K562 (cell line): ENCODE measurements at regions not wholly inside any gene's neighbourhood (a gene's known extent, or its start where the extent isn't known, plus 50 kb on each side); places are given as distances from the start of the nearest gene placed in this dataset.

Experiments
- ATAC-seq: fragments of 200-7000 bp; cut with Tn5 transposase; 3 replicates; pipeline ENCODE4 v1.9.1; 2020; ENCODE audit warnings: moderate library complexity
- BruUV-seq: library from RNA; stranded (reverse); fragments of 400-500 nt; replicated peaks from 2 replicates; lab custom pipeline; 2021; lab: Mats Ljungman, UMichigan
- CTCF ChIA-PET: fragments of 300-600 bp; formaldehyde crosslinking; extraction: SDS; loops from one replicate; lab custom pipeline; 2021; ENCODE audit warnings: low intra/inter-chr PET ratio; lab: Yijun Ruan, JAX
- POLR2A ChIA-PET: fragments of 300-600, 350-650 bp; sonication (Branson Sonifier 250); formaldehyde crosslinking; extraction: SDS; loops from one replicate; lab custom pipeline; 2021; ENCODE audit warnings: antibody characterized with exemption, inconsistent platforms; lab: Yijun Ruan, JAX
- DNase-seq, 4 experiments: peaks; one replicate each; pipeline versions ENCODE4 v3.0.0 to v3.0.0-alpha.2; 2011 to 2018; ENCODE audit warnings: low spot score in 3 of 4, mixed read lengths in 3 of 4; ENCODE audit errors: extremely low read depth in 1 of 4
- FAIRE-seq: peaks from 2 replicates; lab custom pipeline; 2011; peaks lifted over from hg19 to GRCh38; lab: Jason Lieb, UNC
- H2AFZ ChIP-seq: 2 replicates; pipeline ENCODE4 v1.6.0; 2011; ENCODE audit warnings: low read depth, low read length, control low read depth, inconsistent platforms
- H3K27ac ChIP-seq: fragments of 200-600 bp; 3 replicates; pipeline ENCODE4 v1.8.0; 2011; ENCODE audit warnings: low read depth, mild to moderate bottlenecking, control low read depth, inconsistent platforms, low read length, moderate library complexity, mixed read lengths; ENCODE audit errors: extremely low read depth
- H3K27me3 ChIP-seq, 2 experiments: fragments of 300-600 bp in 1 of 2; 2 replicates in 1 of 2; 3 replicates in 1 of 2; pipeline versions ENCODE4 v1.6.0 to v1.8.0; 2011; ENCODE audit warnings: inconsistent platforms in 2 of 2, low read length in 2 of 2, mild to moderate bottlenecking in 1 of 2, mixed read lengths in 1 of 2, moderate library complexity in 1 of 2; ENCODE audit not compliant: control insufficient read depth in 2 of 2, insufficient read depth in 2 of 2
- H3K36me3 ChIP-seq: fragments of 300-600 bp; 3 replicates; pipeline ENCODE4 v1.8.0; 2011; ENCODE audit warnings: mild to moderate bottlenecking, low read length, inconsistent platforms; ENCODE audit not compliant: control insufficient read depth, insufficient read depth
- H3K4me1 ChIP-seq, 2 experiments: fragments of 200-600 bp in 1 of 2; replicated peaks in 1 of 2; 2 replicates in 1 of 2; 3 replicates in 1 of 2; pipeline versions ENCODE4 v1.5.1 to v1.8.0; 2011; ENCODE audit warnings: inconsistent platforms in 2 of 2, low read length in 2 of 2, mild to moderate bottlenecking in 1 of 2, mixed read lengths in 1 of 2, moderate library complexity in 1 of 2; ENCODE audit not compliant: control insufficient read depth in 2 of 2, insufficient read depth in 2 of 2
- H3K4me2 ChIP-seq: 2 replicates; pipeline ENCODE4 v1.6.1; 2011; ENCODE audit warnings: low read length, control low read depth, inconsistent platforms, mixed read lengths; ENCODE audit not compliant: insufficient read depth
- H3K4me3 ChIP-seq: fragments of 200-600 bp; sonication (generic), shearing (Covaris generic); 2 replicates; pipeline ENCODE4 v1.5.1; 2016; ENCODE audit warnings: control low read depth, inconsistent platforms
- H3K79me2 ChIP-seq: fragments of 200-600 bp; 3 replicates; pipeline ENCODE4 v1.8.0; 2011; ENCODE audit warnings: low read length, inconsistent platforms; ENCODE audit not compliant: control insufficient read depth, insufficient read depth
- H3K9ac ChIP-seq, 2 experiments: 2 replicates each; pipeline versions ENCODE4 v1.6.0 to v1.6.1; 2011; ENCODE audit warnings: low read depth in 2 of 2, low read length in 2 of 2, control low read depth in 1 of 2, inconsistent platforms in 1 of 2, mild to moderate bottlenecking in 1 of 2, mixed read lengths in 1 of 2; ENCODE audit not compliant: insufficient read depth in 1 of 2
- H3K9me1 ChIP-seq: one replicate; pipeline ENCODE4 v1.6.0; 2011; ENCODE audit warnings: inconsistent platforms, mild to moderate bottlenecking, low read length, moderate library complexity; ENCODE audit not compliant: control insufficient read depth, insufficient read depth
- H3K9me3 ChIP-seq: replicated peaks from 2 replicates; pipeline ENCODE4 v1.5.1; 2011; ENCODE audit warnings: low read depth, low read length, inconsistent platforms; ENCODE audit not compliant: control insufficient read depth, insufficient read depth
- H4K20me1 ChIP-seq: replicated peaks from 2 replicates; pipeline ENCODE4 v1.6.1; 2011; ENCODE audit warnings: low read length, inconsistent platforms, mixed read lengths; ENCODE audit not compliant: control insufficient read depth, insufficient read depth
- NFXL1 ChIP-seq: fragments of 450-650 bp; formaldehyde crosslinking; IDR thresholded peaks from 2 replicates; pipeline ENCODE4 v1.4.0; 2021; ENCODE audit warnings: mild to moderate bottlenecking
- SIN3A ChIP-seq, 2 experiments: fragments of 150-350 bp in 1 of 2; IDR thresholded peaks; 2 replicates each; pipeline ENCODE4 v1.6.1; 2011 to 2016; ENCODE audit warnings: borderline replicate concordance in 2 of 2, low read depth in 2 of 2, low read length in 2 of 2, mild to moderate bottlenecking in 2 of 2, moderate library complexity in 2 of 2; ENCODE audit not compliant: control insufficient read depth in 1 of 2
- TEAD4 ChIP-seq, 2 experiments: sonication (generic) in 1 of 2; formaldehyde crosslinking in 1 of 2; IDR thresholded peaks; 2 replicates each; pipeline versions ENCODE4 v1.6.1 to v1.8.0; 2012 to 2022; ENCODE audit warnings: borderline replicate concordance in 1 of 2, inconsistent platforms in 1 of 2, low read length in 1 of 2, mild to moderate bottlenecking in 1 of 2, missing genetic modification reagents in 1 of 2
- TSC22D4 ChIP-seq: fragments of 450-650 bp; IDR thresholded peaks from 2 replicates; pipeline ENCODE4 v1.6.1; 2016; ENCODE audit warnings: missing genetic modification characterization, missing biosample characterization, control low read depth
- U2AF1 ChIP-seq: fragments of 200-400 bp; formaldehyde crosslinking; optimal IDR thresholded peaks from 2 replicates; pipeline ENCODE3; 2017; ENCODE audit warnings: mild to moderate bottlenecking, low read depth, low read length, moderate library complexity
- U2AF2 ChIP-seq: fragments of 200-400 bp; formaldehyde crosslinking; optimal IDR thresholded peaks from 2 replicates; pipeline ENCODE3; 2017; ENCODE audit warnings: low read depth, mild to moderate bottlenecking, low read length
- WGBS: fragments of 100-300 bp; shearing (Covaris generic); methylation state at CpG from one replicate; pipeline ENCODE4 v1.1.6; 2016; ENCODE audit warnings: low coverage, mixed read lengths; ENCODE audit not compliant: insufficient coverage; ENCODE audit errors: missing lambda C conversion rate; 5-methylcytosine and 5-hydroxymethylcytosine counted together
- in situ Hi-C: fragments of 300-500 bp; cut with MboI; formaldehyde crosslinking; loops from 4 replicates; pipeline ENCODE4 v1.15.0; 2018; ENCODE audit warnings: inconsistent platforms, mixed read lengths
- intact Hi-C: fragments of 100-400 bp; cut with micrococcal nuclease; formaldehyde crosslinking; loops from 2 replicates; pipeline ENCODE4 v1.14.2; 2022
- TF ChIP-seq, protein P1 (sequence below): fragments of 250-450 bp; sonication (Bioruptor Pico); IDR thresholded peaks from 2 replicates; pipeline ENCODE4 v1.8.0; 2021; ENCODE audit warnings: moderate library complexity, mild to moderate bottlenecking, inconsistent platforms
- TF ChIP-seq, protein P2 (sequence below): sonication (generic); formaldehyde crosslinking; IDR thresholded peaks from 2 replicates; pipeline ENCODE4 v1.8.1; 2022; ENCODE audit warnings: missing genetic modification reagents

DNA sequence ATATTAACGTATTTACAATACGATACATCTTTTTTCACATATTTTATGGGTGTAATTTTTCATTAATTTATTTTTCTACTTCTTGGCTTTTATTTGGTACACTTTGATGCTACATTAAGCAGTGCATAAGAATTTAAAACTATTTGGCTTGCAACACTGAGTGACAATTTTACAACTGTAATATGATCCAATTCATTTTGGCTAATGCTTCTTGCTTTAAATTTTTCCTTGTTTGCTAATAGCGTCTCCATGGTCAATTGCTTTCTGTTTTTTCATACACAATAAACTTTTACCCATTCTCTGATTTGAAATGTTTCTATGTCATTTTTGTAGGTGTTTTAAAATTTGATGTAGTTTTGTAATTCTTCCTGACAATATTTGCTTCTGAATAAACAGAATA, 773.2 kb downstream of the FAM181B start:
- intact Hi-C loops = no loop called here
- Histone ChIP-seq H3K9ac (no peak overlapping the region), H3K4me2 (no peak overlapping the region), H3K27ac (no peak overlapping the region), H3K4me1 (no peaks in the 10 kb centered on the region)
- DNase-seq = no peak
- CTCF ChIA-PET = no interaction called here
- in situ Hi-C loops = no loop called here
- 4% methylated on average over 3 of the region's 3 CpGs for WGBS
- TF ChIP-seq NFXL1 = no peak
- TF ChIP-seq TSC22D4 (tag) = no peak
- no peak for TF ChIP-seq TEAD4 (IDR thresholded peaks at IDR 0.05; ENCODE audit: low read length)
- no peak for TF ChIP-seq TEAD4 (CRISPR knock-in tag; IDR thresholded peaks at IDR 0.05; ENCODE audit: borderline replicate concordance)
- TF ChIP-seq, protein P1, sequence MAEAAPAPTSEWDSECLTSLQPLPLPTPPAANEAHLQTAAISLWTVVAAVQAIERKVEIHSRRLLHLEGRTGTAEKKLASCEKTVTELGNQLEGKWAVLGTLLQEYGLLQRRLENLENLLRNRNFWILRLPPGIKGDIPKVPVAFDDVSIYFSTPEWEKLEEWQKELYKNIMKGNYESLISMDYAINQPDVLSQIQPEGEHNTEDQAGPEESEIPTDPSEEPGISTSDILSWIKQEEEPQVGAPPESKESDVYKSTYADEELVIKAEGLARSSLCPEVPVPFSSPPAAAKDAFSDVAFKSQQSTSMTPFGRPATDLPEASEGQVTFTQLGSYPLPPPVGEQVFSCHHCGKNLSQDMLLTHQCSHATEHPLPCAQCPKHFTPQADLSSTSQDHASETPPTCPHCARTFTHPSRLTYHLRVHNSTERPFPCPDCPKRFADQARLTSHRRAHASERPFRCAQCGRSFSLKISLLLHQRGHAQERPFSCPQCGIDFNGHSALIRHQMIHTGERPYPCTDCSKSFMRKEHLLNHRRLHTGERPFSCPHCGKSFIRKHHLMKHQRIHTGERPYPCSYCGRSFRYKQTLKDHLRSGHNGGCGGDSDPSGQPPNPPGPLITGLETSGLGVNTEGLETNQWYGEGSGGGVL (CRISPR knock-in tag) = no peak
- TF ChIP-seq U2AF2 = no peak
- TF ChIP-seq, protein P2, sequence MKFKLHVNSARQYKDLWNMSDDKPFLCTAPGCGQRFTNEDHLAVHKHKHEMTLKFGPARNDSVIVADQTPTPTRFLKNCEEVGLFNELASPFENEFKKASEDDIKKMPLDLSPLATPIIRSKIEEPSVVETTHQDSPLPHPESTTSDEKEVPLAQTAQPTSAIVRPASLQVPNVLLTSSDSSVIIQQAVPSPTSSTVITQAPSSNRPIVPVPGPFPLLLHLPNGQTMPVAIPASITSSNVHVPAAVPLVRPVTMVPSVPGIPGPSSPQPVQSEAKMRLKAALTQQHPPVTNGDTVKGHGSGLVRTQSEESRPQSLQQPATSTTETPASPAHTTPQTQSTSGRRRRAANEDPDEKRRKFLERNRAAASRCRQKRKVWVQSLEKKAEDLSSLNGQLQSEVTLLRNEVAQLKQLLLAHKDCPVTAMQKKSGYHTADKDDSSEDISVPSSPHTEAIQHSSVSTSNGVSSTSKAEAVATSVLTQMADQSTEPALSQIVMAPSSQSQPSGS (CRISPR knock-in tag) = no peak
- no peak for TF ChIP-seq U2AF1
- TF ChIP-seq SIN3A (IDR thresholded peaks at IDR 0.05; ENCODE audit: borderline replicate concordance in 2 of 2, control insufficient read depth in 1 of 2, low read depth in 2 of 2, low read length in 2 of 2) = no peak
- TF ChIP-seq, all 486 proteins: peak for 0
- H4K20me1 ChIP-seq = no peaks in the 10 kb centered on the region
- H3K9me1 ChIP-seq = no peaks in the 10 kb centered on the region
- FAIRE-seq = no peak
- H2AFZ ChIP-seq = no peak overlapping the region
- H3K4me3 ChIP-seq = no peak overlapping the region
- H3K9me3 ChIP-seq = no peaks in the 10 kb centered on the region
- no peaks in the 10 kb centered on the region for H3K27me3 ChIP-seq
- POLR2A ChIA-PET = no interaction called here
- no peaks in the 10 kb centered on the region for H3K36me3 ChIP-seq
- no peak for ATAC-seq
- BruUV-seq = no TSS peak
- H3K79me2 ChIP-seq = no peaks in the 10 kb centered on the region
